ENCODE measurements at regions not wholly inside any gene's neighbourhood (a gene's known extent, or its start where the extent isn't known, plus 50 kb on each side); places are given as distances from the start of the nearest gene placed in this dataset.

DNA sequence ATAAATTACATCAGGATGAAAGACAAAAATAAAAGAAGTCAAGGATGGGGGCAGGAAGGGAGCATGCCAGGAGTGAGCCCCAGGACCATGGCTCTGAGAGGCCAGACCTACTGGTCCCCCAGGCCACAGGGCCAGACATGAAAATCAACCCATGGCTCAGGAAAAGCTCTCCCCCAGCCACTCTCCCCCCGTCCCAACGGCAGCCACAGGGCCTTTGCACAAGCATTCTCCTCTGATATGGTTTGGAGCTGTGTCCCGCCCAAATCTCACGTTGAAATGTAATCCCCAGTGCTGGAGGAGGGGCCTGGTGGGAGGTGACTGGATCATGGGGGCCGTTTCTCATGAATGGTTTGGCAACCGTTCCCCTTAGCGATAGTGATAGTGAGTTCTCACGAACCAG lies 80.8 kb upstream of the ANO1 start:
- Mint-ChIP-seq H3K27me3 (peaks cover 4% of the 10 kb centered on the region), H3K27ac (no peak overlapping the region), H3K4me1 (peaks cover 15% of the 10 kb centered on the region), H3K36me3 (ENCODE audit: low read depth) (no peaks in the 10 kb centered on the region), H3K4me3 (no peak overlapping the region), H3K9me3 (peaks cover 3% of the 10 kb centered on the region)
- CTCF ChIA-PET: no interaction called here
- no peak for DNase-seq
- POLR2A ChIA-PET: no interaction called here

DNA sequence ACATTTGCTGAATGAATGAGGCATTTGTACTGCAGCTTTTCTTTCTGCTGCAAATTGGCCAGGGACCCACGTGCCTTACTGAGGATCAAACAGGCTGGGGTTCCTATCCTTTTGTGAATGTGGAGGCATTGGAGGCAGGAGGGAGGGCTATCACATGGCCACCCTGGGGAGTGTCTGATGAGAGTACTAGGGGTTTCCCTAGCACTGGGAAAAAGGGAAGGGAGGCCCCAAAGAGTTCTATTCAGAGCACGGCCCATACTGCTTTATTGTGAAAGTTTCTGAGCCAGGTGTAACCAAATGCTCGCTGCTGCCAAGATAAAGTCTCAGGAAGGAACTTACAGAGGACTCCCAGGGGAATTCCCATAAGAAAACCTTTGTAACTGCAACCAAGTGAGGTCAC lies 78.4 kb upstream of the ANO1 start:
- Mint-ChIP-seq H3K27me3 (peaks cover 4% of the 10 kb centered on the region), H3K4me1 (peaks cover 19% of the 10 kb centered on the region), H3K36me3 (ENCODE audit: low read depth) (no peaks in the 10 kb centered on the region), H3K4me3 (no peak overlapping the region), H3K27ac (no peak overlapping the region), H3K9me3 (no peaks in the 10 kb centered on the region)
- no peak for DNase-seq
- ChIA-PET POLR2A (no interaction called here), CTCF (no interaction called here)

DNA sequence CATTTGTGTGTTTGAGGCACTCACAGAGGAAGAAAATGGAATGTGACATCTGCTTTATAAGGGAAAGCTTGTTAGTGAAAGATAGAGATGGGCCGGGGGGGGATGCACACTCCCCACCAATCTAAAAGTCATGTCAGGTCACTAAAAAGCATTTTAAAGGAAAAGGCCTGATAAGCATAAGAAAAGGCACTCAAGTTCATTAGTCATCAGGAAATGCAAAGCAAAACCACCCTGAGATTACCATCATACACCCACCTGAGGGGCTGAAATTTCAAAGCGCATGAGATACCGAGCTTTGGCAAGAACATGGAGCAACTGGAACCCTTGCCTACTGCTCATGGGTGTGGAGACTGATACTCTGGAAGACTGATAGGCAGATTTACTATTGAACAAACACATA lies 77.9 kb upstream of the ANO1 start:
- H3K9me3 Mint-ChIP-seq: no peaks in the 10 kb centered on the region
- no peak for DNase-seq
- peaks cover 4% of the 10 kb centered on the region for H3K27me3 Mint-ChIP-seq
- H3K4me3 Mint-ChIP-seq: no peak overlapping the region
- ChIA-PET POLR2A (no interaction called here), CTCF (no interaction called here)
- peaks cover 19% of the 10 kb centered on the region for H3K4me1 Mint-ChIP-seq
- no peak overlapping the region for H3K27ac Mint-ChIP-seq
- no peaks in the 10 kb centered on the region for H3K36me3 Mint-ChIP-seq (ENCODE audit: low read depth)

DNA sequence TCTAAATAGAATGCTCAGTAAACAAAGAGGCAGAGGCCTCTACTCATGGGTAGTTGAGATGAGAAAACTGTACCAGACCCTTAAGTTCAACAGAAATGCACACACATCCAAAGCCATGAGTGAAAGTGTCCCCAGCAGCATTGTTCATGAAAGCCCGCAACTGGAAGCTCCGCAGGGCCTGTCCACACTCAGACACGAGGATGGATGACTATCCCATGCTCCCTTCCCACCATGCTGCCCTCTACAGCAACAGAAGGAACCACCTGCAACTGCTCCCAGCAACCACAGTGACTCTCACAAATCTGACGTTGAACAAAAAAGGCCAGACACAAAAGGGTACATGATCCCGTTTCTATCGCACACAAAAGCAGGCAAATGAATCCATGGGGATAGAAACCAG lies 76.9 kb upstream of the ANO1 start:
- Mint-ChIP-seq H3K4me3 (no peak overlapping the region), H3K36me3 (ENCODE audit: low read depth) (no peaks in the 10 kb centered on the region), H3K27me3 (peaks cover 7% of the 10 kb centered on the region), H3K4me1 (peaks cover 19% of the 10 kb centered on the region), H3K9me3 (no peaks in the 10 kb centered on the region), H3K27ac (no peak overlapping the region)
- DNase-seq: no peak
- ChIA-PET POLR2A (no interaction called here), CTCF (no interaction called here)

DNA sequence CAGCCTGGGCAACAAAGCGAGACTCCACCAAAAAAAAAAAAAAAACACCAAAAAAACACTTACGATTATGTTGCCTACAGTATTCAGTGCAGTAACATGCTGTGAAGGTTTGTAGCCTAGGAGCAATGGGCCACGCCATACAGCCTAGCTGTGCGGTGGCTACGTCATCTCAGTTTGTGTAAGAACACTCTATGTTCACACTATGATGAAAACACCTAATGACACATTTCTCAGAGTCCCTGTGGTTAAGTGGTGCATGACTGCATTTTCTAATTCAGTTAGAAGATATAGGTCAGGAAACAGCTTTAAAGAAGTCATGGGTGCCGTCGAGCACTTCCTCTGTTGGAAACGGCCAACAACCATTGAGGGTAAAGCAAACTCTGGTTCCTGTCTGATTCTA lies 75.7 kb upstream of the ANO1 start:
- no peaks in the 10 kb centered on the region for H3K9me3 Mint-ChIP-seq
- CTCF ChIA-PET: interaction anchor here (0.7 kb wide), 1 partner anchor 102 kb away, joined by 3 read pairs; no protein-coding TSS in a partner anchor

DNA sequence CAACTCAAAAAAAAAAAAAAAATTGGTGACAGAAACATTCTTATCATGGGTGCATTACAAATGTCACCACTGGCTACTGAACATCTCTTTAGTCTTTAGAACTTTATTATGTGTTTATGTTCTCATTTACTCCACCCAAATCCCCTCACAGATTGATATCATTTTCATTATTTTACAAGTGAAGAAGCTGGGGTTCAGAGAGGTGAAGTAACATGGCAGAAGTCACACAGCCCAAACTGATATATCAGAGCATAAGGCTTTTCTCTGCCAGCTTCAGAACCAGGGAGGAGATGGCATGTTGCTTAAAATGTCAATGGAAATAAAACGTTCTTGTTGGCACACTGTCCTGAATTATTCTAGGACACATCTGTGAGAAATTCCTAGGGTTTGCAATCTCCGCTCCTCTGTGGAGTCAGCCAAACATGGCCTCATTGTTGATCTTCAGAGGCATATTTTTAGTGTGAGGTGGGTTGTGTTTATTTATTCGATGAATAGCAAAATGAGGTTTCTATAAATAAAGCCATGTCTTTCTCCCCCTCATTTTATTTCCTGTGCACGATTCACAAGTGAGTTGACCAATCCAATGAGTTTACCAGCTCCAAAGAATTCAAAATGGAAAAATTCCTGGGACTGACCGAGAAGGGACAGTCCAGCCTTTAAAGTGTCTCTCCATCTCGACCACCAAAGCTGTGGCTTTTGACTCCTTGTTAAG lies 72.9 kb upstream of the ANO1 start:
- POLR2A ChIA-PET: no interaction called here
- Mint-ChIP-seq H3K9me3 (no peaks in the 10 kb centered on the region), H3K4me1 (peaks cover 14% of the 10 kb centered on the region), H3K27me3 (peaks cover 6% of the 10 kb centered on the region), H3K27ac (no peak overlapping the region), H3K4me3 (no peak overlapping the region), H3K36me3 (ENCODE audit: low read depth) (no peaks in the 10 kb centered on the region)
- DNase-seq: no peak
- CTCF ChIA-PET: interaction anchor here (0.5 to 0.6 kb wide), 2 partner anchors 96 to 588 kb away, joined by 3 read pairs; no protein-coding TSS in a partner anchor

More for the DNA sequence above, 75.7 kb upstream of the ANO1 start:
- H3K27ac Mint-ChIP-seq: peak overlapping the region; percentile 40
- H3K27me3 Mint-ChIP-seq: peaks cover 8% of the 10 kb centered on the region
- no peaks in the 10 kb centered on the region for H3K36me3 Mint-ChIP-seq (ENCODE audit: low read depth)
- no peak overlapping the region for H3K4me3 Mint-ChIP-seq
- peaks cover 19% of the 10 kb centered on the region for H3K4me1 Mint-ChIP-seq
- peak; percentile 60 for DNase-seq
- POLR2A ChIA-PET: no interaction called here

DNA sequence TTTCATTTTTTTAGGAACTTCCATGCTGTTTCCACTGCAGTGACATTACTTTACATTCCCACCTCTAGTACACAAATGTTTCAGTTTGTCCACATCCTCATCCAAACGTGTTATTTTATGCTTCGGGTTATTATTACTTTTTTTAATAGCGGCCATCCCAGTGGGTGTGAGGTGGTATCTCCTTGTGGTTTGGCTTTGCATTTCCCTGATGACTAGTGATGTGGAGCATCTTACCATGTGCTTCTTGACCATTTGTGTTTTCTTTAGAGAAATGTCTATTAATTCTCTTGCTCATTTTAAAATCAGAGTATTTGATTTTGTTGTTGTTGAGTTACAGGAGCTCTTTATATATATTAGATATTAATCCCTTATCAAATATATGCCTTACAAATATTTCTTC lies 70.3 kb upstream of the ANO1 start:
- no peak overlapping the region for H3K4me3 Mint-ChIP-seq
- no peaks in the 10 kb centered on the region for H3K9me3 Mint-ChIP-seq
- ChIA-PET CTCF (no interaction called here), POLR2A (no interaction called here)
- peaks cover 3% of the 10 kb centered on the region for H3K4me1 Mint-ChIP-seq
- H3K27me3 Mint-ChIP-seq: peaks cover 6% of the 10 kb centered on the region
- no peak overlapping the region for H3K27ac Mint-ChIP-seq
- H3K36me3 Mint-ChIP-seq (ENCODE audit: low read depth): no peaks in the 10 kb centered on the region
- DNase-seq: no peak

DNA sequence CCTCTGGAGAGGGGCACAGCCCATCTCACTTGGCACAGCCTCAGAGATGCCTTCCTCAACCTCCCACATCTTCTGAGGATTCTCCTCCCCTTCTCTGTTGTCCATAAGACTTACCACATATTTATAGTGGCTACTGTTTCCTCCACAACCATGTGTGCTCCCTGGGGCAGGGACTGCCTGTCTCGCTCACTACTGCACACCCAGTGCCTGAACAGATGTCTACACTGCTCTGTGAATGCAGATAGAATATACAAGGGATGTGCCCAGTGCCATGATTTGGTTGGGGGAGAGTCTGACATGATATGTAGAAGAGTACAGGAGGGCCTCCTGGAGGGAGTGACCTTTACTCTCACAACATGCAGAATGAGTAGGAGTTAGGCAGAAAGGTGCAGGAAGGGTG lies 67.3 kb upstream of the ANO1 start:
- Mint-ChIP-seq H3K9me3 (no peaks in the 10 kb centered on the region), H3K27me3 (peaks cover 6% of the 10 kb centered on the region), H3K36me3 (ENCODE audit: low read depth) (no peaks in the 10 kb centered on the region), H3K4me1 (no peaks in the 10 kb centered on the region), H3K27ac (no peak overlapping the region), H3K4me3 (no peak overlapping the region)
- DNase-seq: no peak
- ChIA-PET POLR2A (no interaction called here), CTCF (no interaction called here)

DNA sequence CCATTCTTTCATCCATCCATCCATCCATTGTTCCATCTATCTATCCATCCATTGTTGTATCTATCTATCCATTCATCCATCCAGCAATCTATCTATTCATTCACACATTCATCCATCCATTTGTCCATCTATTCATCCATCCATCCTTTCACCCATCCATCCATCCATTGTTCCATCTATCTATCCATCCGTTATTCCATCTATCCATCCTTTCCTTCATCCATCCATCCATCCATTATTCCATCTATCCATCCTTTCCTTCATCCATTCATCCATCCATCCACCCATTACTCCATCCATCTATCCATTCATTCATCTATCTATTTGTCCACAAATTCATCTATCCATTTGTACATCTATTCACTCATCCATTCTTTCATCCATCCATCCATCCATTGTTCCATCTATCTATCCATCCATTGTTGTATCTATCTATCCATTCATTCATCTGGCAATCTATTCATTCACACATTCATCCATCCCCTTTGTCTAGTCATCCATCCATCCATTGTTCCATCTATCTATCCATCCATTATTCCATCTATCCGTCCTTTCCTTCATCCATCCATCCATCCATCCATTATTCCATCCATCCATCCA lies 65.9 kb upstream of the ANO1 start:
- H3K4me1 Mint-ChIP-seq: peaks cover 2% of the 10 kb centered on the region
- no peak overlapping the region for H3K4me3 Mint-ChIP-seq
- ChIA-PET POLR2A (no interaction called here), CTCF (no interaction called here)
- H3K27ac Mint-ChIP-seq: no peak overlapping the region
- no peak for DNase-seq
- no peaks in the 10 kb centered on the region for H3K36me3 Mint-ChIP-seq (ENCODE audit: low read depth)
- H3K9me3 Mint-ChIP-seq: no peaks in the 10 kb centered on the region
- peaks cover 2% of the 10 kb centered on the region for H3K27me3 Mint-ChIP-seq

DNA sequence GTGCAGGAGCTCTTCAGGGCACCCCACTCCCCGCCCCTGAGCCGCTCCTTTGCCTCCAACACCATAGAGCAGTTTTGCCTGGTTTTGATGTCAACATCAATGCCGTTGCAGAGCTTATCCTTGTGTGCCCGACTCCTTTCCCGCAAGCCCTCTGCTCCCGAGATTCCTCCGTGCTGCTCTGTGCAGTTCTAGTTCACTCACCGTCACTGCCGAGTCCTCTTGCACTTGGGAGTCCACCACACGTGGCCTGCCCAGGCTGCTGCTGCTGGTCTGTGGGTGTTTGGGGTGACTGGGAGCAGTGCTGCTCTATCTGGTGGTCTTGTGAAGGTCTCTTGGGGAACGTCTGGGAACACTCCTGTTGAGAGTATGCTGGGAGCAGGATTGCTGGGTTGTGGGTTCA lies 63.8 kb upstream of the ANO1 start:
- Mint-ChIP-seq H3K9me3 (no peaks in the 10 kb centered on the region), H3K27me3 (no peaks in the 10 kb centered on the region)
- CTCF ChIA-PET: no interaction called here

DNA sequence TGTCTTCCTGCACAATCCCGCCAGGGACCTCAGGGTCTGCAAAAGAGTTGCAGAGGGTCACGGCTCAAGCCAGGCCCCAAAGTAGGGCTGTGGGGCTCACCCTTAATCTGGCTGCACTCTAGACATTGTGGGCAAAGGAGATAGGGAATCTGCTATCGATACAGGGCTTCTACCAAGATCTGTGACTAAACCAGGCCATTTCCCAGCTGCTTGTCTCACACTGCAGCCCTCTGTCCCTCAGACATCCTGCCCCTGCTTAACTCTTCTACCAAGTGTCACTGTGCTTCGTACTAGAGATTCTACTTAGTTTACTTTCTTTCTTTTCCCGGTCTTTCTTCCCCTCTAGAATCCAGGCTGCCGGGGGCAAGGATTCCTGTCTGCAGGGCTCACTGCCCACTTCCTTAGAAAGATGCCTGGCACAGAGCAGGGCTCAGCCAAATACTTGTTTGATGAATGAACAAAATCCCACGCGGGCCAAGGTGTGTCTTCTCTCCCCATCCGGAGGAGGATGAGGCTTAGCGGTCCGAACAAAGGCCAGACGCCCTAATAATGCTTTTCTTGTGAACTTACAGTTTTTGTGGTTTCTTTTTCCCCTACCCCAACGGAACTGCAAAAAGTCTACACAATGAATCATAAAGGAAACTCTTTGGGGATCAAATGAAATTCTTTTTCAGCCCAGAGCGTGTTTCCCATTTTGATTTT lies 61.3 kb upstream of the ANO1 start:
- H3K4me1 Mint-ChIP-seq: peaks cover 2% of the 10 kb centered on the region
- ChIA-PET POLR2A (no interaction called here), CTCF (no interaction called here)
- no peaks in the 10 kb centered on the region for H3K27me3 Mint-ChIP-seq
- H3K36me3 Mint-ChIP-seq (ENCODE audit: low read depth): no peaks in the 10 kb centered on the region
- no peaks in the 10 kb centered on the region for H3K9me3 Mint-ChIP-seq
- H3K4me3 Mint-ChIP-seq: no peak overlapping the region
- no peak overlapping the region for H3K27ac Mint-ChIP-seq
- no peak for DNase-seq

More for the DNA sequence above, 63.8 kb upstream of the ANO1 start:
- peaks cover 2% of the 10 kb centered on the region for H3K4me1 Mint-ChIP-seq
- no peaks in the 10 kb centered on the region for H3K36me3 Mint-ChIP-seq (ENCODE audit: low read depth)
- no peak overlapping the region for H3K4me3 Mint-ChIP-seq
- no peak for DNase-seq
- POLR2A ChIA-PET: no interaction called here
- no peak overlapping the region for H3K27ac Mint-ChIP-seq

DNA sequence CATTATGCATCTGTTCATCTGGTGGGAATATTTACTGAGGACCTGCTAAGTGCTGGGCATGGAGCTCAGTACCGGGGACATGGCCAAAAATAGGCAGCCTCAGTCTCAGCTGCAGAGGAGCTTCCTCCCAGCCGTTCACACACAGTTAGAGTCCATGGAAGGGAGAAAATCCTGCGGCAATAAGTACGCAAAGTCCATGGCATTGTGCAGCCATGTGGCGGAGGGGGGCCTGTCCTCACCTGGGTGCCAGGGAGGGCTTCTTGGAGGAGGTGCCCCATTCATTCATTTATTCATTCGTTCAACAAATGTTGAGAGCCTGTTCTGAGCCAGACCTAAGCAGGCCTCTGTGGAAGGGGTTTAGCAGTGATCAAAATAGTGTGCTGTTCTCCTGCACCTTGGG lies 59.3 kb upstream of the ANO1 start:
- no peak overlapping the region for H3K27ac Mint-ChIP-seq
- ChIA-PET CTCF (interaction anchor here (0.5 kb wide), 1 partner anchor 163 kb away, joined by 3 read pairs; no protein-coding TSS in a partner anchor), POLR2A (no interaction called here)
- H3K9me3 Mint-ChIP-seq: no peaks in the 10 kb centered on the region
- no peak for DNase-seq
- H3K27me3 Mint-ChIP-seq: no peaks in the 10 kb centered on the region
- H3K4me1 Mint-ChIP-seq: peaks cover 2% of the 10 kb centered on the region
- H3K4me3 Mint-ChIP-seq: no peak overlapping the region
- no peaks in the 10 kb centered on the region for H3K36me3 Mint-ChIP-seq (ENCODE audit: low read depth)

DNA sequence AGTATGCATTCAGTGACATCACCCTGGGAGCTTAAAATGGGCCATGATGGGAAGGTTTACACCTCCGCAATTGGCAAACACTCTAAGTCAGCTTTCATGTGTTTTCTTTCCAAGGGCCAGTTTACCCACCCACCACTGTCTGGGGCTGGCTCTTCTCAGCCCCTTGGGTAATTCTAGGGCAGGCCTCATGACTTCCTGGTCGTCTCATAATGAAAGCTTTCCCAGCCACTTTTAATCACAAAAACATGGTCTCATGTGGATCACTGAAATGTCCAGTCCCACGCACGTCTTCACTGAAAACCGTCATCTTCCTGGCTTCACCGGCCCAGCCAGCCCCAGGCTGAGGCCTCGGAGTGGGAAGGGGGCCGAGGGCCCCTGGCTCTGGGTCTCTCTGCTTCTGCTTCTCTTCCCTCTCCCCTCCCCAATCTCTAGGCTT lies 58.5 kb upstream of the ANO1 start:
- POLR2A ChIA-PET: no interaction called here
- no peak overlapping the region for H3K4me3 Mint-ChIP-seq

More for the DNA sequence above, 58.5 kb upstream of the ANO1 start:
- Mint-ChIP-seq H3K4me1 (peaks cover 2% of the 10 kb centered on the region), H3K9me3 (no peaks in the 10 kb centered on the region), H3K27ac (no peak overlapping the region), H3K27me3 (no peaks in the 10 kb centered on the region), H3K36me3 (ENCODE audit: low read depth) (no peaks in the 10 kb centered on the region)
- DNase-seq: no peak
- CTCF ChIA-PET: no interaction called here
